WERI-Rb-1 (cell line): ENCODE measurements at regions not wholly inside any gene's neighbourhood (a gene's known extent, or its start where the extent isn't known, plus 50 kb on each side); places are given as distances from the start of the nearest gene placed in this dataset.

Source experiments
- DNase-seq: peaks from one replicate; pipeline ENCODE4 v3.0.0-alpha.2; 2020
- H3K27ac ChIP-seq: fragments of 250-450 bp; sonication (Bioruptor Pico); 2 replicates; pipeline ENCODE4 v1.5.1; 2020; ENCODE audit warnings: mild to moderate bottlenecking, moderate library complexity
- H3K27me3 ChIP-seq: fragments of 250-450 bp; sonication (Bioruptor Pico); 2 replicates; pipeline ENCODE4 v1.5.1; 2021; ENCODE audit warnings: mild to moderate bottlenecking, low read depth, moderate library complexity; ENCODE audit not compliant: insufficient read depth, severe bottlenecking
- H3K36me3 ChIP-seq: fragments of 250-450 bp; sonication (Bioruptor Pico); 2 replicates; pipeline ENCODE4 v1.5.1; 2020; ENCODE audit warnings: mild to moderate bottlenecking, moderate library complexity
- H3K4me3 ChIP-seq: 2 replicates; pipeline ENCODE4 v1.5.1; 2011; ENCODE audit warnings: low read depth, mild to moderate bottlenecking, control low read depth, low read length
- H3K9me3 ChIP-seq: fragments of 250-450 bp; sonication (Bioruptor Pico); 2 replicates; pipeline ENCODE4 v1.5.1; 2021; ENCODE audit warnings: mild to moderate bottlenecking, moderate library complexity; ENCODE audit not compliant: severe bottlenecking
- CTCF ChIP-seq: IDR thresholded peaks from 2 replicates; pipeline ENCODE4 v1.5.1; 2011; ENCODE audit warnings: low read depth, mild to moderate bottlenecking, control low read depth, inconsistent platforms, low read length

GRCh38 chr7:41145656-41146055, 557.2 kb downstream of the INHBA start:
- no peak for TF ChIP-seq CTCF

GRCh38 chr7:41142904-41143473, 559.9 kb downstream of the INHBA start:
- TF ChIP-seq CTCF = no peak
- no peak for DNase-seq
- Histone ChIP-seq H3K36me3 (no peaks in the 10 kb centered on the region), H3K9me3 (no peaks in the 10 kb centered on the region), H3K4me3 (no peak overlapping the region), H3K27ac (no peak overlapping the region), H3K27me3 (peaks cover 16% of the 10 kb centered on the region)

More at GRCh38 chr7:41145656-41146055, 557.2 kb downstream of the INHBA start:
- Histone ChIP-seq H3K27ac (no peak overlapping the region), H3K36me3 (no peaks in the 10 kb centered on the region), H3K27me3 (peaks cover 13% of the 10 kb centered on the region), H3K9me3 (peaks cover 2% of the 10 kb centered on the region), H3K4me3 (no peak overlapping the region)
- no peak for DNase-seq

- TF ChIP-seq CTCF = no peak
These were observed 563.1 kb downstream of the INHBA start for GRCh38 chr7:41139789-41140188.

GRCh38 chr7:41136551-41136950, 566.3 kb downstream of the INHBA start:
- H3K27ac ChIP-seq = no peak overlapping the region
- H3K4me3 ChIP-seq = no peak overlapping the region
- H3K27me3 ChIP-seq = peaks cover 41% of the 10 kb centered on the region
- no peak for DNase-seq
- H3K36me3 ChIP-seq = no peaks in the 10 kb centered on the region
- TF ChIP-seq CTCF = no peak
- no peaks in the 10 kb centered on the region for H3K9me3 ChIP-seq

More at GRCh38 chr7:41139789-41140188, 563.1 kb downstream of the INHBA start:
- DNase-seq = no peak
- H3K27me3 ChIP-seq = peaks cover 35% of the 10 kb centered on the region
- no peaks in the 10 kb centered on the region for H3K9me3 ChIP-seq
- H3K4me3 ChIP-seq = no peak overlapping the region
- H3K27ac ChIP-seq = no peak overlapping the region
- no peaks in the 10 kb centered on the region for H3K36me3 ChIP-seq

- no peaks in the 10 kb centered on the region for H3K36me3 ChIP-seq
- H3K4me3 ChIP-seq = no peak overlapping the region
- peaks cover 45% of the 10 kb centered on the region for H3K27me3 ChIP-seq
- TF ChIP-seq CTCF = no peak
- no peak for DNase-seq
- no peak overlapping the region for H3K27ac ChIP-seq
- H3K9me3 ChIP-seq = no peaks in the 10 kb centered on the region
These were observed 567.4 kb downstream of the INHBA start for GRCh38 chr7:41135511-41135910.
